ENCODE measurements at regions not wholly inside any gene's neighbourhood (a gene's known extent, or its start where the extent isn't known, plus 50 kb on each side); places are given as distances from the start of the nearest gene placed in this dataset.
"Not testable (repeated sequence)": the region's sequence is repeated elsewhere in the genome, so short reads cannot be mapped to it uniquely, and the experiment has no call there.

DNA sequence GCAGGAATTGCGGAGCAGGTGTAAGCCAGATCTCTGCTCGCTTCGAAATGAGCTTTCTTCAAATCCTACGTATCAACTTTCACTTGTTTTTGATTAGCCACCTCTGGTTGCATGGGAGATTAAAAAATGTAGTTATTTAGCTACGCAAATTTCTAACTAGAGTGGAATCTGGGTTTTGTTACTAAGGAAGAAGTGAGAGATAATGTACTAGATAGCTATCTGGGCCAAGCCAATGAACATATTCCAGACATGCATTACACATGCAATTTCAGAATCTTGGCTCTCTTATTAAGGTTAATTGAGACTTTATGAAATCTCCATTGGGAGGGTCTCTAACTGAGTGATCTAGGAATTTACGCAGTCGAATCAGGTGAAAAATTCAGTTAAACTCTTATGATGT is 765.7 kb downstream of the DIPK2A start:
- no peak for DNase-seq

DNA sequence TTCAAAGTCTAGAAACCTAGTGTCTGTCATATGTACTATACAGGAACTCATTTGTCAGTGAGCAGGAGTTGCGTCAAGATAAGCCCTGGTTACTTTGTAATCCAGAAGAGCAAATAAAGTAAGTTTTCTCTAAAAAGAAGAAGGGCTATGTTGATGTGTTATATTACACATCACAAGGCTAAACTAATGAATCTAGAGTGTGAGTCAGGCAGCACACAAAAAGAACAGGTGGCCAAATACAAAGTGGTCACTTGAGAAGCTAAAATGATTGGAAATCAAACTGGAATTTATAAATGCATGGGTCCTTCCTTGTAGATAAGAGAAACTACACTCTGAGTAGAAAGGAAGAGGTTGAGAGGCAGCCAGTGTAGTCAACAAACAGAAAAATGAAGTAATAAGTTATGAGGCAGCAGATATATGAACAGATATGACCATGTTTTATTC is 771.6 kb downstream of the DIPK2A start:
- no peak for DNase-seq

DNA sequence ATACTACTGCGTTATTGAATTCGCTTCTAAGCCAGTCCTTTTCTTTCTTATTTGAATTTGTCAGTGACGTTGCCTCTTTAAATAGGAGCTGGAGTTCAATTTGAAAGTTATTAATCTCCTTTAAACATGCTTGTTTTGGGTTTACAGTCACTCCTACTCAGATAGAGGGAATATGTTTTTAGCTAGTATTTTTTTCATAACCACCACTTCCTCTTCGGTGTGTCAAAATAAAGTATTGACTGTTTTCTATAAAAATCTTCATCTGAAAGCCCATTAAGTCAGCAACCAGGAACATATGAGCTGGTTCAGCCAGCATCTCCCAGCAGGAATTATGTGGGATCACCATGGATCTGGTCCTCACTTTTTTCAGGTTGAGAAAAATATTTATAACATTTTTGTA is 772.9 kb downstream of the DIPK2A start:
- no peak for DNase-seq

DNA sequence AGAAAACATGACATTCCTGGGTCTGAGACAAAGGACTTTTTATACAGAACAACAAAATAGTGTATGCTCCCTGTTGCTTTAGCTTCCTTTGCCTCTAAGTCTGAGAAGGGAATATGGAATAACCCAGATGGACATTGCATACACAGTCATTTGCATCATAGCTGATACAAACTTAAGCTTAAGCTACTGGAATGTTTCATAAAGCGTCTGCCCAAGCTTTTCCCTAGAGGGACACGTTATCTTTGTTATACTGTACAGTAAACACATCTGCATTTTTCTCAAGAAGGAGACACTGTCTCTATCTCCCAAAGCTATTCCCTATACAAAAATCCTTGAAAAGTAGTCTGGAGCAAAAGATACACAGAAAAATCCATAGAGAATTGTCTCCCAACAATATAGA is 775.0 kb downstream of the DIPK2A start:
- no peak for DNase-seq

DNA sequence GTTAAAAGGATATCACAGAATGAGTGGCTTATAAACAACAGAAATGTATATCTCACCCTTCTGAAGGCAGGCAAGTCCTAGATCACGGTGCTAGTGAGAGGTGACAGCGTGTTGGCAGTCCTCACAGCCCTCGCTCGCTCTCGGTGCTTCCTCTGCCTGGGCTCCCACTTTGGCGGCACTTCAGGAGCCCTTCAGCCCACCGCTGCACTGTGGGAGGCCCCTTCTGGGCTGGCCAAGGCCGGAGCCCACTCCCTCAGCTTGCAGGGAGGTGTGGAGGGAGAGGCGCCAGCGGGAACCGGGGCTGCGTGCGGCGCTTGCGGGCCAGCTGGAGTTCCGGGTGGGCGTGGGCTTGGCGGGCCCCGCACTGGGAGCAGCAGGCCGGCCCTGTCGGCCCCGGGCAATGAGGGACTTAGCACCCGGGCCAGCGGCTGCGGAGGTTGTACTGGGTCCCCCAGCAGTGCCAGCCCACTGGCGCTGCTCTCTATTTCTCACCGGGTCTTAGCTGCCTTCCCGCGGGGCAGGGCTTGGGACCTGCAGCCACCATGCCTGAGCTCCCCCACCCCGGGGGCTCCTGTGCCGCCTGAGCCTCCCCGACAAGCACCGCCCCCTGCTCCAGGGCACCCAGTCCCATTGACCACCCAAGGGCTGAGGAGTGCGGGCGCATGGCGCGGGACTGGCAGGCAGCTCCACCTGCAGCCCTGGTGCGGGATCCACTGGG is 778.1 kb downstream of the DIPK2A start:
- not testable (repeated sequence) for DNase-seq

DNA sequence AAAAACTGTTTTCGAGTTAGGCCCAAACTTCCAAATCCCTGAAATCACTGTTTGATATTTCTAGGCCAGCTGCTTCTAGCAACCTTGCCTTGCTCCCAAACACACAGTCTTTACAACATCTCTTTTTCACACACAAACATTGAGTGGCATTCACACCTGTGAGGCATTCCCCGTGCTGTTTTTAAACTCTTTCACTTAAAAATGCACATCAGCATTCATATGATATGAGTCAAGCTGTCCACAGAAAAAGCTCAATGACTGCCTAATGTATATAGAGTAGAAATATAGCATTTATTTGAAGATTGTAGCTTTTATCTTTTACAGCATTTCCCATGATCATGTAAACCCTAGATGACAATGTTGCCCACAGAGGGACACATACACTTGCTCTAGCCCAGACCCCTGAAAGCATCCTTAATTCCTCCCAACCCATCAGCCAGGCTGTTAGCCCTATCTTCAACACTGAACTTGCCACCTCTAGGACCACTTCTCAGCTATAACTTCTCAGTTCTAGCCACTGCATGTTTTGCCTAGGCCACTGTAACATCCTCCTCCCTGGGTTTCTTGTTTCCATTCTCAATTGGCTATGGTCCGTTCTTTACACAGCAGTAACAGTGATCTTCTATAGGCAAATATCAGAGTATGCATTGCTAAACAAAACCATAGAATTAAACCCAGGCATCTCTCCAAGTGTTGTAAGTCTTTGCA is 782.6 kb downstream of the DIPK2A start:
- DNase-seq: no peak

DNA sequence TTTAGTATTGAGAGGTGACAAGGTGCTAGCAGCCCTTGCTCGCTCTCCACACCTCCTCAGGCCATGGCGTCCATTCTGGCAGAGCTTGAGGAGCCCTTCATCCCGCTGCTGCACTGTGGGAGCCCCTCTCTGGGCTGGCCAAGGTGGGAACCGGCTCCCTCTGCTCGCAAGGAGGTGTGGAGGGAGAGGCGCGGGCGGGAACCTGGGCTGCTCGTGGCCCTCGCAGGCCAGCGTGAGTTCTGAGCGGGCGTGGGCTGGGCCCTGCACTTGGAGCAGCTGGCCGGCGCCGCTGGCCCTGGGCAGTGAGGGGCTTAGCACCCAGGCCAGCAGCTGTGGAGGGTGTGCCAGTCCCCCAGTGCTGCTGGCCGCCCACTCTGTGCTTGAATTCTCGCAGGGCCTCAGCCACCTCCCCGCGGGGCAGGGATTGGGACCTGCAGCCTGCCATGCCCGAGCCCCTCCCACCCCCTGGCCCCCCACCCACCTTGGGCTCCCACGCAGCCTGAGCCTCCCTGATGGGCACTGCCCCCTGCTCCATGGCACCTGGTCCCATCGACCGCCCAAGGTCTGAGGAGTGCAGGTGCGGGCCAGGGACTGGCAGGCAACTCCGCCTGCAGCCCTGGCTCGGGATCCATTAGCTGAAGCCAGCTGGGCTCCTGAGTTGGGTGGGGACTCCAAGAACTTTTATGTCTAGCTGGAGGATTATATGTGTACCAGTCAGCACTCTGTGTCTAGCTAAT is 785.2 kb downstream of the DIPK2A start:
- no peak for DNase-seq

DNA sequence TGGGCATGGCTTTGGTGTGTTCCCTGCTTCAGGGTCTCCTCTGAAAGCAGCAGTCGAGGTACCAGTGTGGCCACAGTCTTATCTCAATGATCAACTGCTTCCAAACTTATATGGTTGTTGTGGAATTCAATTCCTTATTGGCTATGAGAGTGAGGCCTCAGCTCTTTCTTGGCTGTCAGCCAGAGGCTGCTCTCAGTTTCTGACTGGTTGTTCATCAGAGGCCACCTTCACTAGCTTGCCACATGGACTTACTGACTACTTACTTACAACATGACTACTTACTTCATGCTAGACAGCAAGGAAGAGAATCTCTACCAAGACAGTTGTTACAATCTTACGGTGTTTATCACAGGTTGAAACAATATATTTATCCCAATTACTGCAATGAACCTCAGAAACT is 789.2 kb downstream of the DIPK2A start:
- peak in 2 of 56 donors; percentile 16 to 21 for DNase-seq

DNA sequence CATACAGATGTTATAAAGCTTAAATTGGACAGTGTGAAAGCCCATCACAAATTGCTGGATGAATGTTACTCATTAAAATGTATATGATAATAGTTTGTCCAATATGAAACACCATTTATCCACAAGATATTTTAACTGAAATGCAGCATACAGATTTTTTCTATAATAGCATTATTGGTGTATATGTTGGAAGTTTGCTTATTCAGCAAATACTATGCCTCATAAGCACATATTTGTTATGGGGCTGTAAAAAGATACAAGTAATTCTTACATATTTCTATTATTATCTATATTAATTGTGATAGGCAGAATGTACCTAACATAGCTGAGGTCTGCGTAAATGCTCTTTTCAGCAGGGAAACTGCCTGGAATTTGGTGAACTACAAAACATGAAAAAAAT is 790.5 kb downstream of the DIPK2A start:
- DNase-seq: no peak

DNA sequence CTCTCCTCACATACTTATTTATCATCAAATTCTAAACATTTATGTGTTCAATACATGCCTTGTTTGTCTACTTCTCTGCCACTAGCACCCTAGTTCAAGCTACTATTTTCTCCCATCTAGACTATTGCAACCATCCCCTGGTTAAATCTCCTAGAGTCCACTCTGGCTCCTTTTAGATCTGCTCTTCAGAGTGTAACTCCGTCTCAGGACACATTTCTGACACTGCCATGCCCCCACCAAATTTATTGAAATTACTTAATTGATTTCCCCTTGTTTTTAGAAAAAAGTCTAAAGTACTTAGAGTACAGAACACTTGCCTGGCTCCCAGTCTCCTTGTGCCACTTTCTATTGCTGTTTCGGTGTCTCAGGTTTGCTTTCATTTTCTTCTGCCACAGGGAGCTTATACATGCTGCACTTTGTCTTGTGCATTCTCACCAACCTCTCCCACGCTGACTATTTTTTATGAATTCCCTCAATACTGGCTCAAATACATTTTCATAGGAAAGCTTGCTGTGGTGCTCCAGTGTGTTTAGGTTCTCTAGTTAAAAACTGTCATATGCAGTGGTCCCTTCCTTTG is 792.3 kb downstream of the DIPK2A start:
- peak in 3 of 56 donors; percentile 12 to 33 (median 25) for DNase-seq

DNA sequence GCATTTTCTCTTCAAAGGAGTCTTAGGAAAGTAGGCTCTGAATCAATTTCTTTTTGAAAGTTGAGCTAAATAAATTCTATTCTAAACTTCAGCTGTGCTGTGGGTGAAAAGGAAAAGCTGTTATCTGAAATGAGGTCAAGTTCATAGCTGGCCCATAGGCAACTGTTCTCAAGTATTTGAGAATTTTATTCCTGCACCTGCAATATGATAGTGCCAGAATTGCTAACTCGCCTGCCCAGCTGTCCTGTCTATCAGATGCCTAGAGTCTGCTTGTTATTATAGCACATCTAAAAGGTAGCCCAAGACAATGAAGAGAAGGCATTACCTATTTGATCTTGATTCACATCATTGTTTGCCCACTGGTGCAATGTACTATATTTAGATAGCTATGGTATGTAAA is 798.7 kb downstream of the DIPK2A start:
- DNase-seq: no peak

DNA sequence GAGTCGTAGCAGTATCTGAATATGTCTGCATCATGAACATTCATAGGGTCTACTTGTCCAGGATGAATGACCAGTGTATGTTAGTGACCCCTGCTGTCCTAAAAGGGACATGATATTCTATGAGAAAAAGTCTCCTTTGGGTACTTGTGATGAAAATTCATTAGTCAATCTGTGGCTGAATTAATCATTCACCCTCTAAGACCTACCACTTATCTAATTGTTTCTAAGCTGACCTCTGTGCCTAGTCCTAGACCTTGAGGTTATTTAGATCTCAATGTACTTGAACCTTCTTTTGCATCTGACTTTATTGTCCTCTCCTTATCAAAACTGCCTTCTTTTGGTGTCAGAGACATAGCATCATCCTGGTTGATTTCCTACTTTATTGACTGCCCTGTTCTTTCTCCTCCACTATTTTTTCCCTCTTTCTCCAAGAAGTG is 799.3 kb downstream of the DIPK2A start:
- DNase-seq: peak in 2 of 56 donors; percentile 12 to 25

DNA sequence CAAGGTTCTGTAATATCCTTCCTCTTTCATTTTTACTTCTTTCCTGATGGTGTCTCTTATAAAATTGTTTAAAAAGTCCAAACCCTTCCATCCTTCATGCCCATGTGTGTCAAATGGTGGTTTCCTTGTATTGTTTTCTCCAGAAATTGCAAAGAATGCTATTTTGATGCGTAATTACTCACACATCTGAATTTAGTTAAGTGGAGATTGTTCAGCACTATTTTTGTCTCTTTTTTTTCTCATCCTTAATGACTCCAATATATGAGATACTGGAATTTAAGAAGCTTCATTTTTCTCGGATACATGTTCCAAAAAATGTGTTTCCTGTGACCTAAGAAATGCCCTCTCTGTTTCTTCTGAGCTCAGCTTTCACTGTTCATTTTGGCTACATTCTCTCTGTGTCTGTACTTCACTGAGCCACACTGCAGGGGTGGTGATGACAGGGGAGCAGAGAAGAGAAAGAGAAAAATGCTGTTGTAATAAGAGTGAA is 799.8 kb downstream of the DIPK2A start:
- peak in 1 of 56 donors; percentile 7 for DNase-seq

DNA sequence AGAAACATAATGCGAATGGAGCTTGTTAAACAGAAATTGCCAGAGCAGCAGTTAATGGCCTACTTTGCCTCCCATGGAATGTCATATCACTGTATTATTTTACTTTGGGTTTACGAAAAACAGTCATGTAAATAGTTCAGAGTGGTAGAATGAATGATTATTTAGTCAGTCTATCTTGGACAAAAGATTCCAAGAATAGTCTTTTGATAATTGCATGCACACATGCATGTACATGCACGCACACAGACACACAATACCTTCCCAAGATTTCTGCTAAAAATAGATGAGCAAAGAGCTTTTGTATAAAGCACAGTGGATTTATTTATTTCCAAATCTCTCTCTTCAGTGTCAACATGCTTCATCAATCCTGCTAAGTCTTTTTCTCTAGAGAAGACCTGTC is 800.7 kb downstream of the DIPK2A start:
- no peak for DNase-seq

DNA sequence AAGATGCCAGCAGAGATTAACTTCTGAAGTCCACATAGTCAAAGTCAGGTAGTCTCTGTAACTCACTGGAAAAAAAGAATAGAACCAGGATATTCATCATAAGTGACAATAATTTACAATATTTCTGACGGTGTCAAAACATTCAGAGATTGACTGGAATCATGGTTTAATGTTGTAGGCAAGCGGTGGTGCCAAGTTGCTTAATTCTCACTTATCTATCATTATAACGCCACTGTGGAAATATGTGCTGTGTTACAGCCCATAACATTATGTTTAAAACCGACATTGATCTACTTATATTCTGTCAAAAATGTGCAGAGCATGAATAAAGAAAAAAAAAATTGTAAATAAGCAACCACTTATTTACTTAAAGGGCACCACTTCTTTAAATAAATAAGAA is 801.7 kb downstream of the DIPK2A start:
- no peak for DNase-seq

DNA sequence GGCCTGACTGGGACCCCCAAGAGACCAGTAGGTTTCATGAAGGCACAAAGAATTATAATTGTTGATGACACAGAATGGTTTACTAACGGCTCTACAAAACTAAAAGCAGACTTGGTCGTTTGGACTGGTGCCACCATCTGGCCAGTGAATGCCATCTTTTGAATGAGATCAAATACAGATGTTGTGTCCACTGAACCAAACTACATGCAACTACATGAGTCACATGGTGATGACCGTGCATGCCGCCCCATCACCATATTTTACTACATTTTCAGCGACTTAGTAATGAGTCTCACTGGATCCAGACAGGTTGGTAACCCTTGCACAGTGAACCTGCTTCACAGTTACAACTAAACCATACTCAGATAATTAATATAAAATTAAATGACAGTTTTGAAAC is 803.3 kb downstream of the DIPK2A start:
- DNase-seq: peak in 2 of 56 donors; percentile 7 to 68

DNA sequence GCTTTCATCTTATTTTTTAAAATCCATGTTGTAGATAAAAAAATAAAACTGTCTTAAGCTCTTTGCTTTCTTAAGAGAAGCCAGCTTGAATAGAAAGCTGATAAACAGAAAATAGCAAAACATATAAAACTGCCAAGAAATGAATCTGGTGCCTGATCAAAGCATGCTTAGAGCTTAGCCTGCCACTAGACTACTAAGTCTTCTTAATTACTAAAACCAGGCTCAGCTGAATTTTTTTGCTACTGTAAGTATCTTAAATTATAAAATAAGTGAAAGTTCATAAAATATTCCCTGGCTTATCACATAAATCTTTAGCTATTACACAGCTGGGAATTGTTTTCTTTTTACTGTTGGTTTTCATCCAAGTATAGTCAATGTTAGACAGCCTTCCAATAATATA is 803.9 kb downstream of the DIPK2A start:
- DNase-seq: no peak

DNA sequence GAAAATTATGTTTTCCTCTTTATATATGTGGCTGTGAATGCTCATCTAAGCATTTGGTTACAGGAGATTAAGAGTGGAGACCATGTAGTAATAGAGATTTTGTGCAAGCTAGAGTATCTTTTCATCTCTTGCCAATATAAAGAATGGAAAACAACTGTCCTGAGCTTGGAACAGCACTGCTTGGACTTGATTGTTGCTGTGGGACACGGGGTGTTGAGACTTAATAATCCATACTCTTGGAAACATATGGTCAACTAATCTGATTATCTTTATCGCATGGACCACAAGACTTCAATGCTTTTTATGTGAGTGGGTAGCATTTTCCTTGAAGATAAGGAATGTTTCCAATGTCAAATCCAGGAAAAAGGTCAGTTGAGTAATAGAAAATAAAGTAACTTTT is 806.3 kb downstream of the DIPK2A start:
- no peak for DNase-seq

DNA sequence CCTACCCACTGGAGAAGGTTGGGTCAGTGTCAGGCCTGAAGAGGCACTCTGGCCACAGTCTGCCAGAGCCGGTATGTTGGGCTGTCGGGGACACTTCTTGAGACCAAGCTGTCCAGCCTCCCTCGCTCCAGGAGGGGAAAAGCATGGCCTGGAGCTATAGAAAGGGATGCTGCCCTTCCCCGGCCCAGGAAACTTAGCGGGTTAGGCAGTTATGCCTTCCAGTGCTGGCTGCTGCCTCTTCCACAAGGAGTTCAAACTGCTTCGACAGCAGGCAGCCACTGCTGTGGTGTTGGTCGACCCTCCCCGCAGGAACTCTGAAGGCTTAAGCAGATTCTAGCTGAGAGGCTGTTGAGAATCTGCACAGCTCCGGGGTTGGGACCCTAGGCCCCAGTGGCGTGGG is 819.4 kb downstream of the DIPK2A start:
- DNase-seq: no peak

DNA sequence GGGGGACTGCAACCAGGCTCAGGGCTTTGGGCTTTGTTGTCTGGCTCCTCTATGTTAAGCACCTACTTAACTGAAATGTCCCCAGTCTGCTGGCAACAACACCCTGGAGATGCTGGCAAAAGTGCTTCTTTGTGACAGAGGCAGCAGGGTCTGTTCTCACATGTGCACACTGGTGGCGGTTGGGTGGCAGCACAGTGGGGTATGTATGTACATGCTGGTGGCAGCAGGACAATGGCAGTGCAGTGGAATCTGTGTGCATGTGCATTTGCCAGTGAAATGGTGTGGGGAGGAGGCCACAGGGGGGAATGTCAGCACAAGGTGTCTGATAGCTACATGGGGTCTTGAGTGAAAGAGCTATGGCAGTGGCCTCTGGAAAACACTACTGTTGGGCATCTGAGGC is 830.3 kb downstream of the DIPK2A start:
- no peak for DNase-seq

DNA sequence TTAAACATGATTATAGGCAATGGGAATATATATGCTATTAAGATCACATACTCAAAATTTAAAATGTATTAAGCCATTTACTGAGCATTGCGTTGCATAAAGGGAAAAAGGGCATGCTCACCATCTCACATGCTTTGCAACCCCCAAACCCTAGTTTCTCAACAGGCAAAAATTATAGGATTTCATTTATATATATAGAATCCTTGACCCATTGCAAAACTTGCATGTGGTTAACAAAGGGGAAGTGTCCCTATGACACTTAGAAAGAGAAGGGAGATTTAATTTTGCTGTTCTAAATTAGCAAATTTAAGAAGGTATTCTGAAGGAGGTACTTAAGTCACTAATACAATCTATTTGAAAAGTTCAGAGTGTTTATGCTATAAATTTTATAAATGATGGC is 837.8 kb downstream of the DIPK2A start:
- DNase-seq: no peak

DNA sequence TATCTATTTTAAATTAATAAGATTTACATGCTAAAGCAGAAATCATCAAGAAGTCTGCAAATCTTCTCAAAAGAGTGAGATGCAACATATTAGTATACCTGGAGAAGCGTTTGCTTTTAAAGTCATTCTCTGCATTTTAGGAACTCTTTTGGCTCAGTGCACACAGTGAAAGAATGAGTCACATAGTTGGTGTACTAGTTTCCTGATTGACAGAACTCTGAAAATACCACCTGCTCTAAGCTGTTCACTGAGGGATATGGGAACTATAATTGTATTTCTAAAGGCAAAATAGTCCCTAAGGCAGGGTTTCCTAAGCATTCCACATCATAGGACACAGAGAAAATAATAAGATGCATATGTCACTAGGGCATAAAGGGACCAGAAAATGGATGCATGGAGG is 838.5 kb downstream of the DIPK2A start:
- DNase-seq: no peak
